ENCODE measurements at regions not wholly inside any gene's neighbourhood (a gene's known extent, or its start where the extent isn't known, plus 50 kb on each side); places are given as distances from the start of the nearest gene placed in this dataset.

GRCh38 chr2:52897511-52898044 lies 870.0 kb upstream of the CHAC2 start:
- no peak overlapping the region for H3K27ac Mint-ChIP-seq
- CTCF ChIA-PET, result no interaction called here
- ATAC-seq (replicated peaks in 1 of 4), result no peak
- Histone ChIP-seq H3K27me3 (replicated peaks in 1 of 2; ENCODE audit: control insufficient read depth in 2 of 2, extremely low read depth in 1 of 2, insufficient read depth in 2 of 2, low read length in 1 of 2) (no peaks in the 10 kb centered on the region), H3K36me3 (ENCODE audit: control insufficient read depth in 2 of 2, extremely low read depth in 1 of 2, insufficient read depth in 1 of 2, low read length in 1 of 2) (no peaks in the 10 kb centered on the region), H3K4me1 (ENCODE audit: control insufficient read depth in 1 of 2, extremely low read depth in 1 of 2, insufficient read depth in 2 of 2, low read length in 2 of 2) (no peaks in the 10 kb centered on the region), H3K4me3 (ENCODE audit: control insufficient read depth in 1 of 2, extremely low read depth in 1 of 2, low read length in 1 of 2) (no peak overlapping the region), H3K27ac (ENCODE audit: low read length) (no peak overlapping the region), H3K9me3 (no peaks in the 10 kb centered on the region)
- no peaks in the 10 kb centered on the region for H3K27me3 Mint-ChIP-seq
- no peak overlapping the region for H3K4me3 Mint-ChIP-seq
- no peaks in the 10 kb centered on the region for H3K36me3 Mint-ChIP-seq
- no peak for DNase-seq
- WGBS (ENCODE audit: insufficient coverage), result 100% methylated on average over 1 of the region's 2 CpGs
- H3K9me3 Mint-ChIP-seq, result peaks cover 20 to 40% (median 34%) of the 10 kb centered on the region in 3 donors
- POLR2A ChIA-PET, result interaction anchor here in 1 of 2 donors (0.6 kb wide), 1 partner anchor 128 kb away, joined by 5 read pairs; no protein-coding TSS in a partner anchor
- H3K4me1 Mint-ChIP-seq, result no peaks in the 10 kb centered on the region

- Mint-ChIP-seq H3K9me3 (peaks cover 26 to 34% (median 34%) of the 10 kb centered on the region in 3 donors), H3K4me1 (no peaks in the 10 kb centered on the region), H3K36me3 (no peaks in the 10 kb centered on the region), H3K4me3 (no peak overlapping the region), H3K27ac (no peak overlapping the region), H3K27me3 (no peaks in the 10 kb centered on the region)
- POLR2A ChIA-PET, result no interaction called here
- CTCF ChIA-PET, result no interaction called here
- ATAC-seq (replicated peaks in 1 of 4) (no peak), DNase-seq (no peak)
- H3K36me3 ChIP-seq (ENCODE audit: control insufficient read depth in 2 of 2, extremely low read depth in 1 of 2, insufficient read depth in 1 of 2, low read length in 1 of 2), result no peaks in the 10 kb centered on the region
- no peaks in the 10 kb centered on the region for H3K27me3 ChIP-seq (replicated peaks in 1 of 2; ENCODE audit: control insufficient read depth in 2 of 2, extremely low read depth in 1 of 2, insufficient read depth in 2 of 2, low read length in 1 of 2)
- H3K4me3 ChIP-seq (ENCODE audit: control insufficient read depth in 1 of 2, extremely low read depth in 1 of 2, low read length in 1 of 2), result no peak overlapping the region
- H3K9me3 ChIP-seq, result no peaks in the 10 kb centered on the region
- H3K27ac ChIP-seq (ENCODE audit: low read length), result no peak overlapping the region
- 63% methylated on average over 2 of the region's 4 CpGs for WGBS (ENCODE audit: insufficient coverage)
- no peaks in the 10 kb centered on the region for H3K4me1 ChIP-seq (ENCODE audit: control insufficient read depth in 1 of 2, extremely low read depth in 1 of 2, insufficient read depth in 2 of 2, low read length in 2 of 2)
Measured at GRCh38 chr2:52895726-52896340, 871.8 kb upstream of the CHAC2 start.

DNA sequence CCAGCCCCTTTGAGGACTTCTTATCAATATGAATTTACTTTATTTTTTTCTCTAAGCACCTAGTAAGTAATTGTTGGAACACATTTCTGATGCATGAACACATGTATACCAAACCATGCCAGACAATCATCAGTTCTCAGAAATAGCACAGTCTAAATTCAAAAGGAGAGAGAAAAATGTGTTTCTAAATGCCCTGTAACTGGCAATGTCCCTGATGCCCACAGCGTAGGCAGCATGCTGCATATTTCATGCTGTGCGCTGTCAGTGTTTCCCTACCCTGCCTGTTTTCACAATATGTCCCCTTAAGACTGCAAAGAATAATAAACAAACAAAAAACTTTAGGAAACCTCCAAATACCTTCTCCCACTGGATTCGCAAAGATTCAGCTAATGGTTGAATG lies 881.0 kb upstream of the CHAC2 start:
- no peaks in the 10 kb centered on the region for H3K36me3 ChIP-seq (ENCODE audit: control insufficient read depth in 2 of 2, extremely low read depth in 1 of 2, insufficient read depth in 1 of 2, low read length in 1 of 2)
- peaks cover 4 to 6% (median 5%) of the 10 kb centered on the region in 3 donors for H3K9me3 Mint-ChIP-seq
- H3K4me1 Mint-ChIP-seq, result no peaks in the 10 kb centered on the region
- no peaks in the 10 kb centered on the region for H3K4me1 ChIP-seq (ENCODE audit: control insufficient read depth in 1 of 2, extremely low read depth in 1 of 2, insufficient read depth in 2 of 2, low read length in 2 of 2)
- no peaks in the 10 kb centered on the region for H3K27me3 Mint-ChIP-seq
- H3K4me3 Mint-ChIP-seq, result no peak overlapping the region
- DNase-seq (no peak), ATAC-seq (replicated peaks in 1 of 4) (no peak)
- no peaks in the 10 kb centered on the region for H3K36me3 Mint-ChIP-seq
- no peaks in the 10 kb centered on the region for H3K27me3 ChIP-seq (replicated peaks in 1 of 2; ENCODE audit: control insufficient read depth in 2 of 2, extremely low read depth in 1 of 2, insufficient read depth in 2 of 2, low read length in 1 of 2)
- no peak overlapping the region for H3K27ac Mint-ChIP-seq
- H3K9me3 ChIP-seq, result no peaks in the 10 kb centered on the region
- ChIA-PET CTCF (no interaction called here), POLR2A (no interaction called here)
- WGBS (ENCODE audit: insufficient coverage), result 94% methylated on average over 2 of the region's 3 CpGs
- no peak overlapping the region for H3K4me3 ChIP-seq (ENCODE audit: control insufficient read depth in 1 of 2, extremely low read depth in 1 of 2, low read length in 1 of 2)
- H3K27ac ChIP-seq (ENCODE audit: low read length), result no peak overlapping the region

- H3K4me3 Mint-ChIP-seq, result no peak overlapping the region
- ATAC-seq (replicated peaks in 1 of 4), result no peak
- H3K36me3 Mint-ChIP-seq, result no peaks in the 10 kb centered on the region
- H3K27ac ChIP-seq (ENCODE audit: low read length), result no peak overlapping the region
- H3K27ac Mint-ChIP-seq, result no peak overlapping the region
- peaks cover 0 to 4% (median 0%) of the 10 kb centered on the region in 3 donors for H3K9me3 Mint-ChIP-seq
- H3K9me3 ChIP-seq, result no peaks in the 10 kb centered on the region
- H3K4me1 ChIP-seq (ENCODE audit: control insufficient read depth in 1 of 2, extremely low read depth in 1 of 2, insufficient read depth in 2 of 2, low read length in 2 of 2), result no peaks in the 10 kb centered on the region
- no peak overlapping the region for H3K4me3 ChIP-seq (ENCODE audit: control insufficient read depth in 1 of 2, extremely low read depth in 1 of 2, low read length in 1 of 2)
- no peaks in the 10 kb centered on the region for H3K36me3 ChIP-seq (ENCODE audit: control insufficient read depth in 2 of 2, extremely low read depth in 1 of 2, insufficient read depth in 1 of 2, low read length in 1 of 2)
- no peaks in the 10 kb centered on the region for H3K4me1 Mint-ChIP-seq
- no peak for DNase-seq
- H3K27me3 ChIP-seq (replicated peaks in 1 of 2; ENCODE audit: control insufficient read depth in 2 of 2, extremely low read depth in 1 of 2, insufficient read depth in 2 of 2, low read length in 1 of 2), result no peaks in the 10 kb centered on the region
- no peaks in the 10 kb centered on the region for H3K27me3 Mint-ChIP-seq
- no CpG with 5 or more reads among the region's 3 CpGs for WGBS (ENCODE audit: insufficient coverage)
- CTCF ChIA-PET, result no interaction called here
- POLR2A ChIA-PET, result no interaction called here
Measured at GRCh38 chr2:52884761-52885352, 882.7 kb upstream of the CHAC2 start.

DNA sequence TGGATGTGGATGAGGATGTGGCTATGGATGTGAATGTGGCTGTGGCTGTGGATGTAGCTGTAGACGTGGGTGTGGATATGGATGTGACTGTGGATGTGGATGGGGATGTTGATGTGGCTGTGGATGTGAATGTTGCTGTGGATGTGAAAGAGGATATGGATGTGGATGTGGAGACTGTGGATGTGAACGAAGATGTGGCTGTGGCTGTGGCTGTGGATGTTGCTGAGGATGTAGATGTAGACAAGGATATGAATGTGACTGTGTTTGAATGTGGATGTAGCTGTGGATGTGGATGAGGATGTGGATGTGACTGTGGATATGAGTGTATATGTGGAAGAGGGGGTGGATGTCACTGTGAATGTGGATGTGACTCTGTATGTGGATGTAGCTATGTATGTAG lies 884.6 kb upstream of the CHAC2 start:
- ATAC-seq (replicated peaks in 1 of 4), result no peak
- Histone ChIP-seq H3K4me3 (ENCODE audit: control insufficient read depth in 1 of 2, extremely low read depth in 1 of 2, low read length in 1 of 2) (no peak overlapping the region), H3K27ac (ENCODE audit: low read length) (no peak overlapping the region), H3K4me1 (ENCODE audit: control insufficient read depth in 1 of 2, extremely low read depth in 1 of 2, insufficient read depth in 2 of 2, low read length in 2 of 2) (no peaks in the 10 kb centered on the region), H3K36me3 (ENCODE audit: control insufficient read depth in 2 of 2, extremely low read depth in 1 of 2, insufficient read depth in 1 of 2, low read length in 1 of 2) (no peaks in the 10 kb centered on the region), H3K27me3 (replicated peaks in 1 of 2; ENCODE audit: control insufficient read depth in 2 of 2, extremely low read depth in 1 of 2, insufficient read depth in 2 of 2, low read length in 1 of 2) (no peaks in the 10 kb centered on the region), H3K9me3 (no peaks in the 10 kb centered on the region)
- Mint-ChIP-seq H3K9me3 (peaks cover 0 to 4% (median 2%) of the 10 kb centered on the region in 3 donors), H3K4me3 (no peak overlapping the region), H3K4me1 (no peaks in the 10 kb centered on the region), H3K36me3 (no peaks in the 10 kb centered on the region), H3K27me3 (no peaks in the 10 kb centered on the region), H3K27ac (no peak overlapping the region)
- DNase-seq, result no peak
- CTCF ChIA-PET, result interaction anchor here in 1 of 2 donors (0.7 kb wide), 1 partner anchor 110 kb away, joined by 3 read pairs; no protein-coding TSS in a partner anchor
- POLR2A ChIA-PET, result no interaction called here
- 65% methylated on average over 2 of the region's 2 CpGs for WGBS (ENCODE audit: insufficient coverage)

DNA sequence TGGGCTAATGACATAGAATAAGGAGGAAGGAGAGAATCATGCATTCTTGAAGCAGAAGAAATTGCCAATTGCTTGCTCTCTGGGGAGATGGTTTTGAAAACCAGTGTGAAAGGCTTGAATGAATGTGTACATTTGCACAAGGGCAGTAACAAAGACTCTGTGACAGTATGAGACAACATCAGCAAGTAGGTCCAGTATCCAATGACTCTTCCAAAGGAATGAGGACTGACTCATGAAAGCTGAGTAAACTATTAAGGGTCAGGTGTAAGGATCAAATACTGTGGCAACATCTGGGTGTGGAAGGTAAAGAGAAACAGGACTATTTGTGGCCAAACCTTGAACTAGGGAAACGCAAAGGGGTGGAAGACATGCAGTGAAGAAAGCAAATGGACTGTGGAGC lies 886.0 kb upstream of the CHAC2 start:
- no peak for ATAC-seq (replicated peaks in 1 of 4)
- CTCF ChIA-PET, result interaction anchor here in 1 of 2 donors (0.7 kb wide), 1 partner anchor 273 kb away, joined by 3 read pairs; no protein-coding TSS in a partner anchor

More for the DNA sequence above, 886.0 kb upstream of the CHAC2 start:
- no peaks in the 10 kb centered on the region for H3K4me1 ChIP-seq (ENCODE audit: control insufficient read depth in 1 of 2, extremely low read depth in 1 of 2, insufficient read depth in 2 of 2, low read length in 2 of 2)
- H3K9me3 Mint-ChIP-seq, result peaks cover 0 to 5% (median 2%) of the 10 kb centered on the region in 3 donors
- H3K27me3 ChIP-seq (replicated peaks in 1 of 2; ENCODE audit: control insufficient read depth in 2 of 2, extremely low read depth in 1 of 2, insufficient read depth in 2 of 2, low read length in 1 of 2), result no peaks in the 10 kb centered on the region
- no peaks in the 10 kb centered on the region for H3K4me1 Mint-ChIP-seq
- no peaks in the 10 kb centered on the region for H3K27me3 Mint-ChIP-seq
- no CpG with 5 or more reads among the region's 1 CpG for WGBS (ENCODE audit: insufficient coverage)
- H3K36me3 ChIP-seq (ENCODE audit: control insufficient read depth in 2 of 2, extremely low read depth in 1 of 2, insufficient read depth in 1 of 2, low read length in 1 of 2), result no peaks in the 10 kb centered on the region
- no peaks in the 10 kb centered on the region for H3K9me3 ChIP-seq
- no peak overlapping the region for H3K27ac Mint-ChIP-seq
- H3K4me3 Mint-ChIP-seq, result no peak overlapping the region
- no peak overlapping the region for H3K27ac ChIP-seq (ENCODE audit: low read length)
- H3K4me3 ChIP-seq (ENCODE audit: control insufficient read depth in 1 of 2, extremely low read depth in 1 of 2, low read length in 1 of 2), result no peak overlapping the region
- POLR2A ChIA-PET, result interaction anchor here in 1 of 2 donors (0.5 kb wide), 1 partner anchor 510 kb away, joined by 3 read pairs; no protein-coding TSS in a partner anchor
- no peaks in the 10 kb centered on the region for H3K36me3 Mint-ChIP-seq
- DNase-seq, result no peak
